Lower leg skin (tissue), 3 donors: ENCODE measurements at regions not wholly inside any gene's neighbourhood (a gene's known extent, or its start where the extent isn't known, plus 50 kb on each side); places are given as distances from the start of the nearest gene placed in this dataset.

ENCODE experiments used
- POLR2A ChIP-seq, 2 donors: fragments of 450-650 bp; IDR thresholded peaks; one replicate each; pipeline ENCODE4 v1.6.1; 2016 to 2017; ENCODE audit warnings: antibody characterized with exemption in 2 of 2, mild to moderate bottlenecking in 1 of 2, moderate library complexity in 1 of 2
- TF ChIP-seq, protein P1 (sequence below), 3 donors: fragments of 450-650 bp; IDR thresholded peaks; one replicate each; pipeline ENCODE4 v1.5.1; 2016; ENCODE audit warnings: antibody characterized with exemption in 3 of 3, mild to moderate bottlenecking in 3 of 3, moderate library complexity in 2 of 3

DNA sequence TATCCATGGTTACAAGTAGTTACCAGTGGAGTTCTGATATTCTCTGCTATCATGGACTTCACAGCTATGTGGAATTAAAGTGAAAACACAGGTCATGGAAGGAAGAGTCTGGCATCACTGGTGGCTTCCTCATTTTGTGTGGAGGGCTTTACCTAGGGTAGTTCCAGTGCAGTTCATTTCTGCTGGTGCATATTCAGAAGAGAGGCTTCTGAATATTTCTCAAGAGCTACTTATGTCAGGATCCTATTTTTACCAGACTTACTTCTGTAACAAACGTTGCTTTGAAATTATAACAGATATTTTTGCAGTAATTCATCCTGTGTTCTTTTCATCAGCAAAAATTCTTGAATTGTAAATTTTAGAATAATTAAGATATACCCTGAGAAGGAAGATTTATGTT lies 236.5 kb upstream of the NPSR1 start:
- TF ChIP-seq, protein P1, sequence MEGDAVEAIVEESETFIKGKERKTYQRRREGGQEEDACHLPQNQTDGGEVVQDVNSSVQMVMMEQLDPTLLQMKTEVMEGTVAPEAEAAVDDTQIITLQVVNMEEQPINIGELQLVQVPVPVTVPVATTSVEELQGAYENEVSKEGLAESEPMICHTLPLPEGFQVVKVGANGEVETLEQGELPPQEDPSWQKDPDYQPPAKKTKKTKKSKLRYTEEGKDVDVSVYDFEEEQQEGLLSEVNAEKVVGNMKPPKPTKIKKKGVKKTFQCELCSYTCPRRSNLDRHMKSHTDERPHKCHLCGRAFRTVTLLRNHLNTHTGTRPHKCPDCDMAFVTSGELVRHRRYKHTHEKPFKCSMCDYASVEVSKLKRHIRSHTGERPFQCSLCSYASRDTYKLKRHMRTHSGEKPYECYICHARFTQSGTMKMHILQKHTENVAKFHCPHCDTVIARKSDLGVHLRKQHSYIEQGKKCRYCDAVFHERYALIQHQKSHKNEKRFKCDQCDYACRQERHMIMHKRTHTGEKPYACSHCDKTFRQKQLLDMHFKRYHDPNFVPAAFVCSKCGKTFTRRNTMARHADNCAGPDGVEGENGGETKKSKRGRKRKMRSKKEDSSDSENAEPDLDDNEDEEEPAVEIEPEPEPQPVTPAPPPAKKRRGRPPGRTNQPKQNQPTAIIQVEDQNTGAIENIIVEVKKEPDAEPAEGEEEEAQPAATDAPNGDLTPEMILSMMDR (IDR thresholded peaks at IDR 0.05) = no peak
- TF ChIP-seq POLR2A (IDR thresholded peaks at IDR 0.05) = no peak
